NCI-H1436 (cell line): ENCODE measurements at regions not wholly inside any gene's neighbourhood (a gene's known extent, or its start where the extent isn't known, plus 50 kb on each side); places are given as distances from the start of the nearest gene placed in this dataset.

ENCODE experiments used
- DNase-seq: peaks from one replicate; lab custom pipeline; 2025; lab: John Stamatoyannopoulos, UW

DNA sequence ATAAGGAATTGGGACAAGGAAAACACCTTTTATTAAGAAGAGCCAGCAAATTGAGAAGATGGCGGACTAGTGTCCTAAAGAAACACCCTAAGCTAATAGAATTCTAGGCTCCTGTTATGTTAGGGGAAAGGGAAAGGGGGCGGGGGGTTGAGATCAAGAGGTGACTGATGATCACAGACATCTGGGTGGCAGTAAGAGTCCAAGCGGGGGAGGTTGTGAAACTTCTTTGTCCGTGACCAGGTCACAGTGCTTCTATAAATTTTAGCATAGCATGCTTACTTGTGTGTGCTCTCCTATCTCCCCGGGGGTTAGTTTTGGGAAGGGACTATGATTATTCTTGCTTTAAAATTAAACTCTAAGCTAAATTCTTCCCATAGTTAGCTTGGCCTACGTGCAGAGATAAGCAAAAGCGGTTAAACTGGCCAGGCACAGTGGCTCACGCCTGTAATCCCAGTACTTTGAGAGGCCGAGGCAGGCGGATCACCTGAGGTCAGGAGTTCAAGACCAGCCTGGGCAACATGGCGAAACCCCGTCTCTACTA lies 262.1 kb downstream of the SKIDA1 start:
- DNase-seq = no peak

DNA sequence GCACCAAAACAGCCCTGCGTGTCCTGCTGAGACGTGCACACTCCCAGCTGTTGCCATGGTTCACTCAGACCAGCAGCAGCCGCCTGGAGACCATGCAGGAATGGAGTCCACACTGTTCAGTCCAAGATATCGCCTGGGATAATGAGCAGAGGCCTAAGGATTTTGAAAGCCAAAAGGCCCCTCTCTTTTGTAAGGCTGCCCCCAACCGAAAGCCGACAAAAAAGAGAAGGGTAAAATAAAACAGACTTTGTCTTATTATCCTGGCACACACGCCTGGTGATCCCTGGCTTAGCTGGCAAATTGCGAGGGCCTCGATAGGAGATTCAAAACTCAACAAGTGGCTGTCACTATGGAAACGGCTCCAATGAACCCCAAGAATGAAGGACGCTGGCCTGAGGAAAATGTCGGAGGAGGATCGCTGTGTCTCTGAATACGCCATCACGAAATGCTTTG lies 263.6 kb downstream of the SKIDA1 start:
- DNase-seq = no peak

GRCh38 chr10:21260506-21261149 lies 264.9 kb downstream of the SKIDA1 start:
- DNase-seq = no peak

GRCh38 chr10:21260066-21260465 lies 265.4 kb downstream of the SKIDA1 start:
- no peak for DNase-seq

GRCh38 chr10:21257919-21258318 lies 267.6 kb downstream of the SKIDA1 start:
- no peak for DNase-seq

- no peak for DNase-seq
Measured at GRCh38 chr10:21257191-21257590, 268.3 kb downstream of the SKIDA1 start.

- DNase-seq = no peak
Measured at GRCh38 chr10:21249435-21249834, 276.0 kb downstream of the SKIDA1 start.

DNA sequence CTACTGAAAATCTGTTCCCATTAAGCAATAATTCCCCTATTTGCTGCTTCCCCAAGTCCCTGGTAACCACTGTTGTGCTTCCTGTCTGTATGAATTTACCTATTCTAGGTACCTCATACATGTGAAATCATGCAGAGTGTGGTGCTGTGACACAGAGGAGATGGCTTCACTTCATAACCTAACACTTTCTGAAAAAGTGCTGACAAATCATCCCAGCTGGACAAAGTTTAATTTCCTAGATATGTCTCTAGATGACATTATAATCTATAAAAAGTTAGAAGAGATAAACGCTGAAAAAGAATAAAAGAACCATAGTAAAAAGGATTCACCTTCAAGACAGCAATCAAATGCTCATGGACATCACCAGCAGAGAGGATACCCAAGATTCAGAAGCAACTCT lies 277.9 kb downstream of the SKIDA1 start:
- DNase-seq = no peak

DNA sequence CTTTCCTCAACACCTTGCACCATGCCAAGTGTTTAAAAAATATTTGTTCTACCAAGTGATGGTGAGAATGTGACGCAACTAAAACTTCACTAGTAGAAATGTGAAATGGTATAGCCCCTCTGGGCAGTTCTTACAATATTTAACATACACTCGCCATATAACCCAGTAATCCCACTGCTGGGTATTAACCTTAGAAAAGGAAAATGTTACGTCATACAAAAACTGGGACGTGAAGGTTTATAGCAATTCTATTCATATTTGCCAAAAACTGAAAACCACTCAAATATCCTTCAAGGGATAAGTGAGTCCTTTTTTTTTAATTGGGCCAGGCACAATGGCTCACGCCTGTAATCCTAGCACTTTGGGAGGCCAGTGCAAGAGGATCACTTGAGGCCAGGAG lies 279.3 kb downstream of the SKIDA1 start:
- no peak for DNase-seq

- no peak for DNase-seq
Measured at GRCh38 chr10:21243748-21244257, 281.7 kb downstream of the SKIDA1 start.

DNA sequence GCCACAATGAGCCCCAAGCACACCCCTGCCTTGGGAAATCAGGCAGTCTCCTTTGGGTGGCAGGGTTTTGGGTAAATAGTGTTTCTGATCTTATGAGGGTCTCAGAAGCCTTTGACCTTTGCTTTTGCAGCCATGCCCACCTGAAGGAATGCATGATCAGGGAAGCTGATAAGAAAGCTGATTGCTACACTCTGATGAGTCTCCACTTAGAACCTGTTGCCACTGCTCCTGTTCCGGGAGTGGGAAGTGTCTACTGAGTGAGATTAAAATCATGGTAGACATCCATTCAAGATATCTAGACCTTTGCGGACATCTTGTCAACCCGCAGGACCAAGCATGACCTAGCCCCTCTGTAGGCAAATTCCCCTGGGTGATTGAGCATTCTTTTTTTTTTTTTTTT lies 282.6 kb downstream of the SKIDA1 start:
- no peak for DNase-seq

- peak; percentile 0 for DNase-seq
Measured at GRCh38 chr10:21238717-21239116, 286.8 kb downstream of the SKIDA1 start.

GRCh38 chr10:21238044-21238443 lies 287.4 kb downstream of the SKIDA1 start:
- DNase-seq = no peak

GRCh38 chr10:21234761-21235160 lies 290.7 kb downstream of the SKIDA1 start:
- DNase-seq = no peak

GRCh38 chr10:21230219-21230618 lies 295.3 kb downstream of the SKIDA1 start:
- DNase-seq = no peak

DNA sequence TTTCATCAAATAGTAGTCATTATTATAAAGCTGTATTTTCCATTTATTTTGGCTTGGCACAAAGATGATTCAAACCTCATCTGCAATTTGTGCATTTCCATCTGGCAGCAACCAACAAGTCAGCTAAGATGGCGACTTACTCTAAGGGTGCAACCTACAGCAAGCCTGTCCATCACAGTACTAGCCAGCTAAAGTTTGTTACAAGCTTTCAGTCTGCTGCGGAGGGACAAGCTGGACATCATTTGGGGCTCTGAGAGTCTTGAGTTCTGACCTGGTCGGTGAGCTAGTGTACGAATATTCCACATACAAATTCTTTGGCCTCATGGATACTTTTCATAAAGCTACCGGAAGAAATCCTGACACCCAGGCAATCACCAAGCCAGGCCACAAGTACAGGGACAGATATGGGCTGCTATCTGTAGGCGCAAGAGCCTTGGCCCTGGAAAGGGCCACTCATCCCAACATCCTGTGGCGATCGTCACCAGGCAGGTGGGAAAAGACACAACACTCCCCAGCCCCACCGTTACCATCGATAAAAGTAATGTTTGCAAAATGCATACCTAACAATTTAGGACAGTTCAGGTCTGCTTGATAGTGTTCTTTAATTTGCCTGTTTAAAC lies 307.6 kb downstream of the SKIDA1 start:
- DNase-seq = no peak

DNA sequence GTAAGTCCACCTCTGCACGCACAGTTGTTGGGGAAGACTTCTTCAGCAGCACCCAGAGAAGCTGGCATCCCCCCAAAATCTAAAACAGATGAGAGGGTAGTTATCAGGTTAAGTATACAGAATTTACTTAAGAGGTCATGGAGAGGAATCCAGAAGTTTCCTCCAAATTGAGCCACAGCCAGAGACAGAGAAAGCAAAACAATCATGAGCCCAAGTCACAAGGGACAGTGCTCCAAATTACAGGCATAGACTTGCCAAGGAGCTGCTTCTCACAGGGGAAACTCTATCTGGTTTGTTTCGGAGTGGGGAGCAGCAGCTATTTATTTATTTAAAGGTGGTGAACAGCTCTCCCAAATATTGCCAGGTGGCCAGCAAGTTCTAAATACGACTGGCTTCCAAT lies 308.4 kb downstream of the SKIDA1 start:
- DNase-seq = no peak

DNA sequence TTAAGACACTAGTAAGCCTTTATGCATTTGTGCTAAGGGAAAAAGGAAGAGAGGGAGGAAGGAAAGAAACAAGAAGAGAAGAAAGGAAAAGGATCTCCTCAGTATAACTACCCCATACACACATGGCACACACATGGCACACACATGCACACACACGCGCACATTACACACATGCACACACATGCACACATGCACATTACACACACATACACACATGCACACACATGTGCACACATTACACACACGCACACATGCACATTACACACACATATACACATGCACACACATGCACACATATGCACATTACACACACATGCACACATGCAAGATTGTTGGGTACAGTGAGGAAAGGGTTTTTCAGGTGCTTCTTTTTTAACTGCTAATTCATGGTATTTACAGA lies 311.2 kb downstream of the SKIDA1 start:
- DNase-seq = no peak

- DNase-seq = no peak
Measured at GRCh38 chr10:21213381-21213780, 312.1 kb downstream of the SKIDA1 start.

- DNase-seq = no peak
Measured at GRCh38 chr10:21212912-21213311, 312.6 kb downstream of the SKIDA1 start.

- no peak for DNase-seq
Measured at GRCh38 chr10:21212348-21212747, 313.1 kb downstream of the SKIDA1 start.

DNA sequence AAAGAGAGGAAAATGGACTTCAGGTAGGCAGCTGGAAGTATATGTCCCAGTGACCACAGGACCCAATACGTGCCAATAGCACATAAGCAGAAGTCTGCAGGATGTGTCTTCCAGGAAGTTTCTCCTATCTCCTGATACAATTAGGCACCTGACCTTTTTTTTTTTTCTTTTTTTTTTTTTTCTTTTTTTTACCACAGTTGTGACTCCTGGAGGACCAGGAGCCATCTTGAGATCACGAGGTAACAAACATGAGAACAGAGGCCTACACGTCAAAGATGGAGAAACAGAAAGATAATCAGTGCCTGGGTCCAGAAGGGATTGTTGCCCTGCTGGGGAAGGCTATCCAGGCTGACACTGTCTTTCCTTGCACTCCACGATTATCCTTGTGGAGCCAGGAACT lies 312.4 kb upstream of the NEBL start:
- no peak for DNase-seq

GRCh38 chr10:21208666-21209316 lies 311.7 kb upstream of the NEBL start:
- no peak for DNase-seq
